HG03039 (cell line): ENCODE measurements at regions not wholly inside any gene's neighbourhood (a gene's known extent, or its start where the extent isn't known, plus 50 kb on each side); places are given as distances from the start of the nearest gene placed in this dataset.

Source experiments
- ATAC-seq: cut with Tn5 transposase; IDR thresholded peaks from one replicate; pipeline ENCODE4 v1.9.1; 2021; ENCODE audit warnings: mild to moderate bottlenecking, moderate library complexity; ENCODE audit not compliant: unreplicated experiment

- ATAC-seq: no peak
Observed at GRCh38 chr3:161555320-161555719, 58.7 kb downstream of the OTOL1 start.

- no peak for ATAC-seq
Observed at GRCh38 chr3:161556533-161556932, 59.9 kb downstream of the OTOL1 start.

- ATAC-seq: no peak
Observed at GRCh38 chr3:161556941-161557340, 60.3 kb downstream of the OTOL1 start.

- no peak for ATAC-seq
Observed at GRCh38 chr3:161557445-161558150, 61.0 kb downstream of the OTOL1 start.

GRCh38 chr3:161558236-161558635, 61.6 kb downstream of the OTOL1 start:
- no peak for ATAC-seq

- no peak for ATAC-seq
Observed at GRCh38 chr3:161559177-161559998, 62.8 kb downstream of the OTOL1 start.

- no peak for ATAC-seq
Observed at GRCh38 chr3:161560008-161560637, 63.5 kb downstream of the OTOL1 start.

GRCh38 chr3:161567577-161568361, 71.2 kb downstream of the OTOL1 start:
- no peak for ATAC-seq

- ATAC-seq: no peak
Observed at GRCh38 chr3:161568671-161569070, 72.1 kb downstream of the OTOL1 start.

- no peak for ATAC-seq
Observed at GRCh38 chr3:161571951-161572350, 75.3 kb downstream of the OTOL1 start.

- ATAC-seq: no peak
Observed at GRCh38 chr3:161573136-161573535, 76.5 kb downstream of the OTOL1 start.

- no peak for ATAC-seq
Observed at GRCh38 chr3:161575901-161576300, 79.3 kb downstream of the OTOL1 start.

- no peak for ATAC-seq
Observed at GRCh38 chr3:161576311-161576710, 79.7 kb downstream of the OTOL1 start.

GRCh38 chr3:161576714-161577510, 80.3 kb downstream of the OTOL1 start:
- ATAC-seq: no peak

- no peak for ATAC-seq
Observed at GRCh38 chr3:161577662-161578061, 81.1 kb downstream of the OTOL1 start.

- ATAC-seq: no peak
Observed at GRCh38 chr3:161579395-161580126, 83.0 kb downstream of the OTOL1 start.

- ATAC-seq: no peak
Observed at GRCh38 chr3:161585922-161586321, 89.3 kb downstream of the OTOL1 start.

- ATAC-seq: no peak
Observed at GRCh38 chr3:161586556-161587235, 90.1 kb downstream of the OTOL1 start.

- ATAC-seq: no peak
Observed at GRCh38 chr3:161598639-161599038, 102.0 kb downstream of the OTOL1 start.
